CD4-positive, alpha-beta T cell (primary cell): ENCODE measurements at regions not wholly inside any gene's neighbourhood (a gene's known extent, or its start where the extent isn't known, plus 50 kb on each side); places are given as distances from the start of the nearest gene placed in this dataset.

Experiments
- ATAC-seq: fragments of 200-7000 bp; cut with Tn5 transposase; one replicate; pipeline ENCODE4 v1.10.0; 2022; ENCODE audit warnings: mild to moderate bottlenecking; ENCODE audit not compliant: poor library complexity
- CTCF ChIA-PET: fragments of 350-600 bp; sonication (Branson Sonifier 250); formaldehyde crosslinking; loops from one replicate; lab custom pipeline; 2021; ENCODE audit warnings: antibody characterized with exemption, inconsistent platforms; lab: Charles Lee
- POLR2A ChIA-PET: fragments of 350-600 bp; sonication (Branson Sonifier 250); formaldehyde crosslinking; loops from one replicate; lab custom pipeline; 2021; ENCODE audit warnings: antibody characterized with exemption, inconsistent platforms; lab: Charles Lee
- DNase-seq, 14 experiments: peaks; one replicate each; pipeline ENCODE4 v3.0.0-alpha.2; 2013 to 2020; ENCODE audit warnings: mixed read lengths in 2 of 14
- H3K27ac ChIP-seq, 2 donors: one replicate each; pipeline versions ENCODE4 v1.5.1 to v1.7.0; 2013; ENCODE audit warnings: low read length in 2 of 2, low read depth in 1 of 2, mild to moderate bottlenecking in 1 of 2
- H3K27me3 ChIP-seq, 2 experiments: 1 replicate in 1 of 2; 2 replicates in 1 of 2; pipeline versions ENCODE4 v1.6.1 to v1.7.0; 2013; ENCODE audit warnings: low read length in 2 of 2, control low read depth in 1 of 2, mild to moderate bottlenecking in 1 of 2, moderate library complexity in 1 of 2; ENCODE audit not compliant: insufficient read depth in 2 of 2, control insufficient read depth in 1 of 2
- H3K36me3 ChIP-seq: one replicate; pipeline ENCODE4 v1.6.1; 2013; ENCODE audit warnings: low read length, control low read depth; ENCODE audit not compliant: insufficient read depth
- H3K4me1 ChIP-seq: one replicate; pipeline ENCODE4 v1.6.1; 2013; ENCODE audit warnings: low read length, control low read depth; ENCODE audit not compliant: insufficient read depth
- H3K4me3 ChIP-seq: one replicate; pipeline ENCODE4 v1.5.1; 2013; ENCODE audit warnings: mild to moderate bottlenecking, low read length, moderate library complexity
- H3K9me3 ChIP-seq, 2 experiments: 1 replicate in 1 of 2; 2 replicates in 1 of 2; pipeline versions ENCODE4 v1.6.1 to v1.7.0; 2013; ENCODE audit warnings: low read length in 2 of 2, mild to moderate bottlenecking in 2 of 2, control low read depth in 1 of 2, moderate library complexity in 1 of 2; ENCODE audit not compliant: control insufficient read depth in 1 of 2, insufficient read depth in 1 of 2
- H3K27ac Mint-ChIP-seq: one replicate; pipeline ENCODE4 v1.8.0; 2020; ENCODE audit warnings: mixed read lengths
- H3K27me3 Mint-ChIP-seq: one replicate; pipeline ENCODE4 v1.8.0; 2021; ENCODE audit warnings: mixed read lengths
- H3K36me3 Mint-ChIP-seq: one replicate; pipeline ENCODE4 v1.8.0; 2021; ENCODE audit warnings: low read depth, mixed read lengths
- H3K4me1 Mint-ChIP-seq: one replicate; pipeline ENCODE4 v1.8.0; 2021; ENCODE audit warnings: low read depth, mixed read lengths
- H3K4me3 Mint-ChIP-seq: one replicate; pipeline ENCODE4 v1.8.0; 2020; ENCODE audit warnings: mild to moderate bottlenecking, mixed read lengths
- H3K9me3 Mint-ChIP-seq: one replicate; pipeline ENCODE4 v1.8.0; 2020; ENCODE audit warnings: mixed read lengths
- CTCF ChIP-seq: fragments of 200-600 bp; IDR thresholded peaks from one replicate; pipeline ENCODE4 v1.8.0; 2022; ENCODE audit warnings: antibody characterized with exemption, mild to moderate bottlenecking
- intact Hi-C, 2 experiments: fragments of 100-400 bp; cut with DNase I in 1 of 2; cut with micrococcal nuclease in 1 of 2; formaldehyde crosslinking; loops; one replicate each; pipeline versions ENCODE4 v1.15.1 to v1.9.0; 2023 to 2025; cut with DNase I, micrococcal nuclease

- no peak for ATAC-seq
- Mint-ChIP-seq H3K27ac (no peak overlapping the region), H3K27me3 (no peaks in the 10 kb centered on the region), H3K9me3 (peaks cover 3% of the 10 kb centered on the region), H3K4me1 (no peaks in the 10 kb centered on the region), H3K36me3 (no peaks in the 10 kb centered on the region), H3K4me3 (no peak overlapping the region)
- ChIA-PET POLR2A (no interaction called here), CTCF (no interaction called here)
- intact Hi-C loops, result no loop called here
- no peak for DNase-seq
- Histone ChIP-seq H3K27me3 (no peaks in the 10 kb centered on the region), H3K4me1 (no peaks in the 10 kb centered on the region), H3K27ac (no peak overlapping the region), H3K4me3 (no peak overlapping the region), H3K9me3 (peaks cover 0 to 6% of the 10 kb centered on the region in 2 experiments), H3K36me3 (no peaks in the 10 kb centered on the region)
- TF ChIP-seq CTCF, result no peak
Measured at GRCh38 chr2:10190737-10191532, 68.4 kb downstream of the RRM2 start.

DNA sequence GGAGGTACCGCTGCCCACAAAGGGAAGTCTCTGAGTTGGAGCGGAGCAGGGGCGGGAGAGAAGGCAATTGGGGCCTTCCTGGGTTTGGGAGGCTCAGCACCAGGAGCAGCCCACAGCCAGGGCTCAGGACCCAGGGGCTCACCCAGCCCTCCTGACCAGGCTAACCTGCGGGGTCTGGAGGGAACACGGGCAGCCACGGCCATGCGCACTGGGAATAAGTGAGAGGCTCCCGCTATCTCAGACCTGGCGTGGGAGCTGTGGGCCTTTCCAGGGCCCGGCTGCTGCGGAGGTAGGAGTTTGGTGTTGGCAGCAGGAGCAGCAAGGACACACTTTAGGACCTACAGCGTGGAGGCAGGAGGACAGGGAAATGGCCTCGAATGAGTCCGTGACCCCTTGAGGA lies 69.0 kb downstream of the RRM2 start:
- Histone ChIP-seq H3K4me3 (no peak overlapping the region), H3K9me3 (peaks cover 0 to 6% of the 10 kb centered on the region in 2 experiments), H3K36me3 (no peaks in the 10 kb centered on the region), H3K4me1 (no peaks in the 10 kb centered on the region), H3K27me3 (no peaks in the 10 kb centered on the region), H3K27ac (no peak overlapping the region)
- ATAC-seq, result no peak
- Mint-ChIP-seq H3K4me1 (no peaks in the 10 kb centered on the region), H3K4me3 (no peak overlapping the region), H3K27me3 (no peaks in the 10 kb centered on the region), H3K36me3 (no peaks in the 10 kb centered on the region), H3K9me3 (peaks cover 3% of the 10 kb centered on the region), H3K27ac (no peak overlapping the region)
- TF ChIP-seq CTCF, result no peak
- POLR2A ChIA-PET, result no interaction called here
- no peak for DNase-seq
- CTCF ChIA-PET, result no interaction called here
- intact Hi-C loops, result no loop called here

- TF ChIP-seq CTCF, result no peak
- Mint-ChIP-seq H3K9me3 (peaks cover 3% of the 10 kb centered on the region), H3K27ac (no peak overlapping the region), H3K36me3 (no peaks in the 10 kb centered on the region), H3K27me3 (no peaks in the 10 kb centered on the region), H3K4me1 (no peaks in the 10 kb centered on the region), H3K4me3 (no peak overlapping the region)
- Histone ChIP-seq H3K4me1 (no peaks in the 10 kb centered on the region), H3K4me3 (no peak overlapping the region), H3K27me3 (no peaks in the 10 kb centered on the region), H3K36me3 (no peaks in the 10 kb centered on the region), H3K9me3 (peaks cover 0 to 6% of the 10 kb centered on the region in 2 experiments), H3K27ac (no peak overlapping the region)
- POLR2A ChIA-PET, result no interaction called here
- ATAC-seq (no peak), DNase-seq (no peak)
- intact Hi-C loops, result no loop called here
- CTCF ChIA-PET, result interaction anchor here (0.6 kb wide), 1 partner anchor 51 kb away, joined by 5 read pairs; no protein-coding TSS in a partner anchor
Measured at GRCh38 chr2:10192392-10193015, 70.0 kb downstream of the RRM2 start.
